ENCODE measurements at regions not wholly inside any gene's neighbourhood (a gene's known extent, or its start where the extent isn't known, plus 50 kb on each side); places are given as distances from the start of the nearest gene placed in this dataset.
"Not testable (repeated sequence)": the region's sequence is repeated elsewhere in the genome, so short reads cannot be mapped to it uniquely, and the experiment has no call there.

GRCh38 chr2:168330624-168331423 is 83.4 kb upstream of the STK39 start (continued):
- TF ChIP-seq MAX (IDR thresholded peaks at IDR 0.05) (no peak), FOSL1 (IDR thresholded peaks at IDR 0.05; ENCODE audit: low read depth) (no peak), YY1 (IDR thresholded peaks at IDR 0.05; ENCODE audit: extremely low read depth, insufficient replicate concordance, low read depth, low read length) (no peak), JUND (IDR thresholded peaks at IDR 0.05) (no peak), CTCF (IDR thresholded peaks at IDR 0.05 in 2 of 3, conservative IDR thresholded peaks at IDR 0.05 in 1 of 3; ENCODE audit: borderline replicate concordance in 1 of 3, insufficient read depth in 1 of 3, low read depth in 2 of 3, low read length in 2 of 3) (no peak), CEBPB (IDR thresholded peaks at IDR 0.05; ENCODE audit: low read depth) (no peak), ZFX (IDR thresholded peaks at IDR 0.05) (no peak), ZNF274 (IDR thresholded peaks at IDR 0.05; ENCODE audit: low read depth, low read length) (no peak), TCF7L2 (IDR thresholded peaks at IDR 0.05; ENCODE audit: borderline replicate concordance, extremely low read depth, insufficient read depth, insufficient read length) (no peak), RAD21 (IDR thresholded peaks at IDR 0.05; ENCODE audit: low read depth) (no peak), ELF1 (IDR thresholded peaks at IDR 0.05; ENCODE audit: borderline replicate concordance, low read depth) (no peak)

GRCh38 chr2:168335254-168335653 is 87.9 kb upstream of the STK39 start:
- H3K4me3 ChIP-seq (replicated peaks in 1 of 2; ENCODE audit: low read depth in 1 of 2, low read length in 2 of 2); H3K9ac ChIP-seq (ENCODE audit: low read length); H3K27ac ChIP-seq (ENCODE audit: low read depth, low read length); H4K20me1 ChIP-seq (ENCODE audit: insufficient read depth); H3K36me3 ChIP-seq (ENCODE audit: control insufficient read depth in 1 of 2, insufficient read depth in 2 of 2, low read length in 2 of 2); BruUV-seq (replicated peaks); H3K9me3 ChIP-seq (ENCODE audit: control insufficient read depth in 1 of 2, insufficient read depth in 1 of 2, low read depth in 1 of 2, low read length in 2 of 2); ATAC-seq; H3K79me2 ChIP-seq (ENCODE audit: insufficient read depth, low read length); H3K4me2 ChIP-seq (ENCODE audit: low read length); DNase-seq (ENCODE audit: low read depth, low spot score); POLR2A ChIA-PET; H3K9me2 ChIP-seq (ENCODE audit: insufficient read depth); H3K27me3 ChIP-seq (ENCODE audit: insufficient read depth, low read length); RAD21 ChIA-PET (ENCODE audit: low non-redundant PET in 1 of 2, low total read pairs in 2 of 2, uncharacterized antibody in 2 of 2, unreplicated experiment in 2 of 2): not testable (repeated sequence)
- Histone ChIP-seq H2AFZ (ENCODE audit: low read depth, low read length, poor library complexity, severe bottlenecking) (peak overlapping the region; percentile 75), H3K4me1 (ENCODE audit: control insufficient read depth in 1 of 2, insufficient read depth in 2 of 2, low read length in 2 of 2) (peaks cover 0 to 17% of the 10 kb centered on the region in 2 experiments; a peak in 2 of 4 replicates)
- CTCF ChIA-PET = interaction anchor here (3.7 kb wide), 1 partner anchor 216 kb away, joined by 19 read pairs; no protein-coding TSS in a partner anchor
- intact Hi-C loops (cut with micrococcal nuclease) = loop anchor here (5.0 kb wide), 1 partner anchor 173 kb away; no protein-coding TSS in a partner anchor

All from HCT116 (cell line).